ENCODE measurements at regions not wholly inside any gene's neighbourhood (a gene's known extent, or its start where the extent isn't known, plus 50 kb on each side); places are given as distances from the start of the nearest gene placed in this dataset.

DNA sequence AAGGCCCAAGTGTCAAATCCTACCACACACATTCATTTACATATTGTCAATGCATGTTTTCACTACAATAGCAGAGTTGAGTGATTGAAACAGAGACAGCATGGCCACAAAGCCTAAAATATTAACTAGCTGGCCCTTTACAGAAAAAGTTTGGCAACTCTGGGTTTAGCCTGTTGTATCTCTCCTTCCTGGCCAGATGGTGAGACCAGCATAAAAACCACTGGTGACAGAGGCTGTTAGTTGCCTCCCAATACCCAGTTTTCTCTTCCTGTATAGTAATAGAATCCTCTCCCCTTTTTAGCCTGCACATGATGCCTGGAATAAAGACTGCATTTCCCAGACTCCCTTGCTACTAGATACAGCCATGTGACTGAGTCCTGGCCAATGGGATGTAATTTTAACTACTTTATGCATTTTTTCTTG lies 100.0 kb upstream of the TAB2 start:
- no peak overlapping the region for H3K27ac ChIP-seq
- no peak for TF ChIP-seq CTCF (conservative IDR thresholded peaks at IDR 0.05)

DNA sequence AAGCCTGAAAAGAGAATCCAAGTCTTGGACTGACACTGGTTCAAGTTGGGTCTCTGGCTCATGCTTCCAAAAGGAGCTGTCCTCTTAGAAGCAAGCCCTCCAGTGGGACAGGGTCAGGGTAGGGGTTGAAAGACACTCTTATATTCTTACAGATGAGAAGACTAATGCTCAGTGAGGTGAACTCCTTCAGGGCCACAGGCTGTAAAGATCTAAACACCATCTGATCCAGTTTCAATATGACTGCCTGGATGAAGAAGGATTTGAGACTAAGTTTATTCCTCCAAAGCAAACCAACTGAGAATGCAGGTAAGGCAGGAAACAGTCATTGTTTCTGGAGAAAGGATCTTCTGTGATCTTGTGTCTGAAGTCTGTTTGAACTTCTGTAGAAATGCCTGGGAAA lies 99.0 kb upstream of the TAB2 start:
- no peak for TF ChIP-seq CTCF (conservative IDR thresholded peaks at IDR 0.05)
- H3K27ac ChIP-seq, result no peak overlapping the region

DNA sequence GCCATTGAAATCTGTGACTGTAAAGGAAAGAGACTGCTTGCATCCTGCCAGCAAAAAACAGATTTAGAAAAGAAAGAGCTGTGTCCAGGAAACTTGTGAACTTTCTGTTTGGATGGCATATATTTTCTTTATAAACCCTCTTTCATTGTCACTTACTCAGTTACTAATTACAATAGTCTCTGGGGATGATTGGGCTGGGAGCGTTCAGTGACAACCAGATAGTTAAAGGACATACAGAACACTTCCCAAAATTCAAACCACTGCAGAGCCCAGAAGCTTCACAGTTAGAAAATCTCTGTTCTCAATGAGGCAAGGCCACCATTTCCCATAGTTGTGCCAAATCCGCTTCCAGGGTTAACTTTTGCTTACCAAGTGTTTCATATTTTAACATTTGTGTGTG lies 98.6 kb upstream of the TAB2 start:
- no peak for TF ChIP-seq CTCF (conservative IDR thresholded peaks at IDR 0.05)
- no peak overlapping the region for H3K27ac ChIP-seq

DNA sequence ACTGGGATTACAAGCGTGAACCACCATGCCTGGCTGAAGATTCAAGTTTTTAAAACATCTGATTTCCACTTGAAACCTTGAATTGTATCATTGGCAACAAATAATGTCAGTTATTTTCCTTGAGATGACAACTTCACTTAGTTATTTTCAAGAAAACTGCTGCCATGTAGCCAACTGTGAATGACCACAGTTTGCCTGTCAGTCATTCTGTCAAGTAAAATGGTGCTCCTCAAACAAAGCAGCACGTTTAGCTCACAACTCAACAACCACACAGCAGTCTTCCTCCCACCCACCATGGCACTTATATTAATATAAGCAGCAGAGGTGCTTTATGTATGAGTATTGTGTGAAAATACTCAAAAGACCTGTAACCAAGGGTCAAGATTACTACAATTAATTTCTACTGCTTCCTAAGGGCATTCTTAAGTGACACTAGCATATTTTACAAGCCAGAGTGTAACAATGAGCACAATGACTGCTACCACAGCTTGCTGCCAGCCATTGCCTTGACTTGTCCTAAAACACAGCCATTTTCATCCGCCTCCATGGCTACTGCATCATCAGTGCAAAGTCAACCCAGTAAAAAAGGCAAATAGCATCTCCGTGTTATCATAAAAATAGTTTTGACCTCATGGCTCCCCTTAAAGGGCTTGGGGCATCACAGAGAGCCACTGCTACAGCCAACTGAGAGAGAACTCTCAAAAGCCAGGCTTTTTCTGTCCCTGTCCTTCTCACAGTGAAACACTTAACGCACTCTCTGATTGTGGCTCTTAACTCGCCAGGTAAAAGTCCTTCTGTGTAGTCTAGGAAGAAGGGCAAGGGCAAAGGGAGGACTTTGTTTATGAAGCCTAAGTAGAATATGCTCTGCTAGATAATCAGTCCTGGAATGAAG lies 96.4 kb upstream of the TAB2 start:
- TF ChIP-seq CTCF (conservative IDR thresholded peaks at IDR 0.05), result no peak
- no peak overlapping the region for H3K27ac ChIP-seq

DNA sequence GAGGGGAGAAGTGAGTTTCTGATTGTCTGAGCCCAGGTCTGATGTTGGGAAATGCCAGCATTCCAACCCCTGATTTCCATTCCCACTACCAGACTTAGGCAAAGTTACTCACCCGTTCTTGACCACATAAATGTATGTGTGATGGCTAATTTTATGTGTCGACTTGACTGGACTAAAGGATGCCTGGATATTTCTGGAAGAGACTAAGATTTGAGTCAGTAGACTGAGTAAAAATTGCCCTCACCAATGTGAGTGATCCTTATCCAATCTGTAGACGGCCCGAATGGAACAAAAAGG lies 95.8 kb upstream of the TAB2 start:
- no peak for TF ChIP-seq CTCF (conservative IDR thresholded peaks at IDR 0.05)
- H3K27ac ChIP-seq, result no peak overlapping the region

DNA sequence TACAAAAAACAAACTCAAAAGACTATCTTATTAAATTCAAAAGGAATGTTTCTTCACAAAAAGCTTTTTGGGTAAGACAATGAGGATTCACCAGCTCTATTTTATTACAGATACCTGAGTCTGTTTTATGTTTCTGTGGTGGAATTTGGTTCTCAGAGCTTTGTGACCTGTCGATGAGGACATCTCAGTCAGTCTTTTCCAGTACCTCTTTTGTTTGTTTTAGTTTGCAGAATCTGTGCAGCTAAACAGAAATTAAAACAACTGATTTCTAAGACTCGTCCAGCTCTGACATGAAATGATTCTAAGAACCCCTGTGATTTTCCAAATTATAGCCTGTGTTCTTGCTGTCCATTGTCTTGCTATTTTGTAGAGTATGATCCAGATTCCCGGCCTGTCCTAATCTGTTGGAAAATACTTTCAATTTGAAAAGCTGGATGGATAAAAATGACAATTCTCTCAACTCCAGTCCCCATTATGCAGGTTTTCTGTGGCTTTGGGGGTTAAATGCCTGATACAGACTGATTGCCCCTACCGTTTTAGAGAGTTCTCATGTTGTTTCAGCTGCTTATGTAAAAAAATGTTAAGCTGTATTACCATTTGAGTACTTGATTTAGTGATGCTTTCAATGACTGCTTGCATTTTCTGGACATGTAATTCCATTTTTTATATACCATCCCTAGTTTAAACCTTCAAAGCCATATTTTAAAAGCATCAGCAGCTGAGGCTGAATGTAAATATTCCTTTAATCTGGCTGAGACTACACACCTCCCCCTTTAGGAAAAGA lies 94.2 kb upstream of the TAB2 start:
- H3K27ac ChIP-seq, result peak overlapping the region; percentile 68
- TF ChIP-seq CTCF (conservative IDR thresholded peaks at IDR 0.05), result no peak

GRCh38 chr6:149223904-149224351 lies 93.6 kb upstream of the TAB2 start:
- peak overlapping the region; percentile 68 for H3K27ac ChIP-seq
- no peak for TF ChIP-seq CTCF (conservative IDR thresholded peaks at IDR 0.05)
